ENCODE measurements at regions not wholly inside any gene's neighbourhood (a gene's known extent, or its start where the extent isn't known, plus 50 kb on each side); places are given as distances from the start of the nearest gene placed in this dataset.

DNA sequence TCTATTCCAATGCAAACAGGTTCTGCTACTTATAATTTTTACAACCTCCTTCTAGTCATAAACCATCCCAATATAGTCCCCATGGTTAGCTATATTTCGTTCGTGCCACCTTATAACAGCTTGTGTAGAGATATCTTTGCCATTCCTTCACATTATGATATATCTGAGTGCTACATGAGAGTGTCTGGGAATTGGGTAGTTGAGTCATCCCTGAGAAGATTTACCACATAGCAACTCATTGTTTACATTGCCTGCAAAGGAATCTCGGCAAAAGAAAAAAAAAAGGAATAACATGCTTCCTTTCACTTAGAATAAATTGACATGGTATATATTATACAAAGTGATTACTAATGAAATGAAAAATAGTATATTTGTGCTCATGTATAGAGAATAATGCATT is 86.0 kb upstream of the VGLL3 start (continued):
- TF ChIP-seq, protein P1, sequence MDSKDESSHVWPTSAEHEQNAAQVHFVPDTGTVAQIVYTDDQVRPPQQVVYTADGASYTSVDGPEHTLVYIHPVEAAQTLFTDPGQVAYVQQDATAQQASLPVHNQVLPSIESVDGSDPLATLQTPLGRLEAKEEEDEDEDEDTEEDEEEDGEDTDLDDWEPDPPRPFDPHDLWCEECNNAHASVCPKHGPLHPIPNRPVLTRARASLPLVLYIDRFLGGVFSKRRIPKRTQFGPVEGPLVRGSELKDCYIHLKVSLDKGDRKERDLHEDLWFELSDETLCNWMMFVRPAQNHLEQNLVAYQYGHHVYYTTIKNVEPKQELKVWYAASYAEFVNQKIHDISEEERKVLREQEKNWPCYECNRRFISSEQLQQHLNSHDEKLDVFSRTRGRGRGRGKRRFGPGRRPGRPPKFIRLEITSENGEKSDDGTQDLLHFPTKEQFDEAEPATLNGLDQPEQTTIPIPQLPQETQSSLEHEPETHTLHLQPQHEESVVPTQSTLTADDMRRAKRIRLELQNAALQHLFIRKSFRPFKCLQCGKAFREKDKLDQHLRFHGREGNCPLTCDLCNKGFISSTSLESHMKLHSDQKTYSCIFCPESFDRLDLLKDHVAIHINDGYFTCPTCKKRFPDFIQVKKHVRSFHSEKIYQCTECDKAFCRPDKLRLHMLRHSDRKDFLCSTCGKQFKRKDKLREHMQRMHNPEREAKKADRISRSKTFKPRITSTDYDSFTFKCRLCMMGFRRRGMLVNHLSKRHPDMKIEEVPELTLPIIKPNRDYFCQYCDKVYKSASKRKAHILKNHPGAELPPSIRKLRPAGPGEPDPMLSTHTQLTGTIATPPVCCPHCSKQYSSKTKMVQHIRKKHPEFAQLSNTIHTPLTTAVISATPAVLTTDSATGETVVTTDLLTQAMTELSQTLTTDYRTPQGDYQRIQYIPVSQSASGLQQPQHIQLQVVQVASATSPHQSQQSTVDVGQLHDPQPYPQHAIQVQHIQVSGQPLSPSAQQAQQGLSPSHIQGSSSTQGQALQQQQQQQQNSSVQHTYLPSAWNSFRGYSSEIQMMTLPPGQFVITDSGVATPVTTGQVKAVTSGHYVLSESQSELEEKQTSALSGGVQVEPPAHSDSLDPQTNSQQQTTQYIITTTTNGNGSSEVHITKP (IDR thresholded peaks at IDR 0.05; ENCODE audit: partially characterized antibody), result no peak
- TF ChIP-seq NCOA2 (IDR thresholded peaks at IDR 0.05; ENCODE audit: partially characterized antibody in 2 of 2) (no peak), HOXB6 (CRISPR knock-in tag; IDR thresholded peaks at IDR 0.05; ENCODE audit: borderline replicate concordance) (no peak), HIVEP1 (CRISPR knock-in tag; IDR thresholded peaks at IDR 0.05) (no peak), MECOM (CRISPR knock-in tag; IDR thresholded peaks at IDR 0.05) (no peak), ZNF324 (CRISPR knock-in tag; IDR thresholded peaks at IDR 0.05) (no peak), KLF1 (tag; IDR thresholded peaks at IDR 0.05) (no peak), FOXM1 (IDR thresholded peaks at IDR 0.05; ENCODE audit: low read depth) (no peak), FOXM1 (CRISPR knock-in tag; IDR thresholded peaks at IDR 0.05; ENCODE audit: low read depth) (no peak), HDAC6 (IDR thresholded peaks at IDR 0.05; ENCODE audit: low read depth, low read length) (no peak), CBFA2T2 (conservative IDR thresholded peaks at IDR 0.05) (no peak), ELF1 (tag; IDR thresholded peaks at IDR 0.05) (no peak)
- TF ChIP-seq, protein P2, sequence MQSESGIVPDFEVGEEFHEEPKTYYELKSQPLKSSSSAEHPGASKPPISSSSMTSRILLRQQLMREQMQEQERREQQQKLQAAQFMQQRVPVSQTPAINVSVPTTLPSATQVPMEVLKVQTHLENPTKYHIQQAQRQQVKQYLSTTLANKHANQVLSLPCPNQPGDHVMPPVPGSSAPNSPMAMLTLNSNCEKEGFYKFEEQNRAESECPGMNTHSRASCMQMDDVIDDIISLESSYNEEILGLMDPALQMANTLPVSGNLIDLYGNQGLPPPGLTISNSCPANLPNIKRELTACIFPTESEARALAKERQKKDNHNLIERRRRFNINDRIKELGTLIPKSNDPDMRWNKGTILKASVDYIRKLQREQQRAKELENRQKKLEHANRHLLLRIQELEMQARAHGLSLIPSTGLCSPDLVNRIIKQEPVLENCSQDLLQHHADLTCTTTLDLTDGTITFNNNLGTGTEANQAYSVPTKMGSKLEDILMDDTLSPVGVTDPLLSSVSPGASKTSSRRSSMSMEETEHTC (IDR thresholded peaks at IDR 0.05), result no peak
- TF ChIP-seq, protein P3, sequence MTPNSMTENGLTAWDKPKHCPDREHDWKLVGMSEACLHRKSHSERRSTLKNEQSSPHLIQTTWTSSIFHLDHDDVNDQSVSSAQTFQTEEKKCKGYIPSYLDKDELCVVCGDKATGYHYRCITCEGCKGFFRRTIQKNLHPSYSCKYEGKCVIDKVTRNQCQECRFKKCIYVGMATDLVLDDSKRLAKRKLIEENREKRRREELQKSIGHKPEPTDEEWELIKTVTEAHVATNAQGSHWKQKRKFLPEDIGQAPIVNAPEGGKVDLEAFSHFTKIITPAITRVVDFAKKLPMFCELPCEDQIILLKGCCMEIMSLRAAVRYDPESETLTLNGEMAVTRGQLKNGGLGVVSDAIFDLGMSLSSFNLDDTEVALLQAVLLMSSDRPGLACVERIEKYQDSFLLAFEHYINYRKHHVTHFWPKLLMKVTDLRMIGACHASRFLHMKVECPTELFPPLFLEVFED (CRISPR knock-in tag; conservative IDR thresholded peaks at IDR 0.05), result no peak

Data from K562 (cell line).